K562 (cell line): ENCODE measurements at regions not wholly inside any gene's neighbourhood (a gene's known extent, or its start where the extent isn't known, plus 50 kb on each side); places are given as distances from the start of the nearest gene placed in this dataset.

Experiments used
- ARID1B ChIP-seq: fragments of 450-650 bp; IDR thresholded peaks from 2 replicates; pipeline ENCODE4 v1.6.1; 2016; ENCODE audit warnings: antibody characterized with exemption, mild to moderate bottlenecking, inconsistent platforms
- CBFA2T3 ChIP-seq: fragments of 450-650 bp; IDR thresholded peaks from 2 replicates; pipeline ENCODE4 v1.6.1; 2017
- ERF ChIP-seq: fragments of 450-650 bp; formaldehyde crosslinking; IDR thresholded peaks from 2 replicates; pipeline ENCODE4 v1.4.0; 2020; ENCODE audit warnings: mild to moderate bottlenecking, mixed read lengths
- FOSL1 ChIP-seq: fragments of 200-800 bp; sonication (Bioruptor generic); conservative IDR thresholded peaks from 2 replicates; pipeline ENCODE4 v1.6.1; 2016; ENCODE audit warnings: missing genetic modification characterization, missing compliant biosample characterization
- GABPA ChIP-seq: fragments of 200-800 bp; sonication (Bioruptor generic); conservative IDR thresholded peaks from 2 replicates; pipeline ENCODE4 v1.6.1; 2016; ENCODE audit warnings: low read depth, missing genetic modification characterization, missing compliant biosample characterization
- GATA2 ChIP-seq: sonication (generic); formaldehyde crosslinking; IDR thresholded peaks from 2 replicates; pipeline ENCODE4 v1.4.0; 2020; ENCODE audit warnings: mild to moderate bottlenecking, missing genetic modification reagents
- MAFF ChIP-seq: IDR thresholded peaks from 2 replicates; pipeline ENCODE4 v1.6.1; 2012; ENCODE audit warnings: low read length, improper control_type of control experiment
- MCM5 ChIP-seq: fragments of 450-650 bp; IDR thresholded peaks from 2 replicates; pipeline ENCODE4 v1.6.1; 2016; ENCODE audit warnings: low read depth
- SMAD1 ChIP-seq: fragments of 150-350 bp; IDR thresholded peaks from 2 replicates; pipeline ENCODE4 v1.6.1; 2014; ENCODE audit warnings: low read length, low read depth; ENCODE audit not compliant: partially characterized antibody
- YY1 ChIP-seq, 3 experiments: IDR thresholded peaks; 2 replicates each; pipeline ENCODE4 v1.6.1; 2011; ENCODE audit warnings: low read length in 2 of 3, mild to moderate bottlenecking in 2 of 3, moderate library complexity in 2 of 3, borderline replicate concordance in 1 of 3, control low read depth in 1 of 3, low read depth in 1 of 3; ENCODE audit not compliant: insufficient read depth in 3 of 3, insufficient replicate concordance in 2 of 3, control insufficient read depth in 1 of 3, insufficient read length in 1 of 3; ENCODE audit errors: extremely low read depth in 1 of 3
- ZBTB2 ChIP-seq: fragments of 450-650 bp; IDR thresholded peaks from 2 replicates; pipeline ENCODE4 v1.6.1; 2016; ENCODE audit warnings: antibody characterized with exemption
- ZNF766 ChIP-seq: fragments of 200-800 bp; sonication (Bioruptor generic); conservative IDR thresholded peaks from 2 replicates; pipeline ENCODE4 v1.6.1; 2016; ENCODE audit warnings: missing genetic modification characterization, missing compliant biosample characterization
- TF ChIP-seq, protein P1 (sequence below): fragments of 200-400 bp; formaldehyde crosslinking; IDR thresholded peaks from 2 replicates; pipeline ENCODE4 v1.6.1; 2017; ENCODE audit warnings: mild to moderate bottlenecking, low read depth, low read length, moderate library complexity

GRCh38 chr6:20302702-20303251 is 90.5 kb upstream of the MBOAT1 start (continued):
- TF ChIP-seq YY1 (IDR thresholded peaks at IDR 0.05; ENCODE audit: borderline replicate concordance in 1 of 3, control insufficient read depth in 1 of 3, extremely low read depth in 1 of 3, insufficient read depth in 3 of 3, insufficient read length in 1 of 3, insufficient replicate concordance in 2 of 3, low read depth in 1 of 3, low read length in 2 of 3) = peak in 1 of 3 experiments; percentile 29
- TF ChIP-seq, protein P1, sequence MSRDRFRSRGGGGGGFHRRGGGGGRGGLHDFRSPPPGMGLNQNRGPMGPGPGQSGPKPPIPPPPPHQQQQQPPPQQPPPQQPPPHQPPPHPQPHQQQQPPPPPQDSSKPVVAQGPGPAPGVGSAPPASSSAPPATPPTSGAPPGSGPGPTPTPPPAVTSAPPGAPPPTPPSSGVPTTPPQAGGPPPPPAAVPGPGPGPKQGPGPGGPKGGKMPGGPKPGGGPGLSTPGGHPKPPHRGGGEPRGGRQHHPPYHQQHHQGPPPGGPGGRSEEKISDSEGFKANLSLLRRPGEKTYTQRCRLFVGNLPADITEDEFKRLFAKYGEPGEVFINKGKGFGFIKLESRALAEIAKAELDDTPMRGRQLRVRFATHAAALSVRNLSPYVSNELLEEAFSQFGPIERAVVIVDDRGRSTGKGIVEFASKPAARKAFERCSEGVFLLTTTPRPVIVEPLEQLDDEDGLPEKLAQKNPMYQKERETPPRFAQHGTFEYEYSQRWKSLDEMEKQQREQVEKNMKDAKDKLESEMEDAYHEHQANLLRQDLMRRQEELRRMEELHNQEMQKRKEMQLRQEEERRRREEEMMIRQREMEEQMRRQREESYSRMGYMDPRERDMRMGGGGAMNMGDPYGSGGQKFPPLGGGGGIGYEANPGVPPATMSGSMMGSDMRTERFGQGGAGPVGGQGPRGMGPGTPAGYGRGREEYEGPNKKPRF = no peak
- no peak for TF ChIP-seq MCM5
- TF ChIP-seq CBFA2T3 = peak; percentile 89
- TF ChIP-seq SMAD1 = no peak
- TF ChIP-seq ARID1B = peak; percentile 92
- TF ChIP-seq ZBTB2 = 0 out of 2 replicates have a peak, but pooled peaks have one; percentile 17
- TF ChIP-seq FOSL1 (tag) = peak; percentile 93
- TF ChIP-seq ERF (CRISPR knock-in tag) = no peak
- 0 out of 2 replicates have a peak, but pooled peaks have one; percentile 13 for TF ChIP-seq ZNF766 (CRISPR knock-in tag)
- TF ChIP-seq MAFF = no peak
- peak; percentile 83 for TF ChIP-seq GATA2 (CRISPR knock-in tag)
- TF ChIP-seq GABPA (tag) = no peak
